Pancreas (tissue), 10 donors: ENCODE measurements at regions not wholly inside any gene's neighbourhood (a gene's known extent, or its start where the extent isn't known, plus 50 kb on each side); places are given as distances from the start of the nearest gene placed in this dataset.

Experiments used
- ATAC-seq, 4 donors: fragments of 200-7000 bp; cut with Tn5 transposase; one replicate each; pipeline versions ENCODE4 v1.8.0 to v1.9.1; 2020; ENCODE audit warnings: mild to moderate bottlenecking in 4 of 4, moderate library complexity in 4 of 4
- DNase-seq, 6 donors: peaks; one replicate each; pipeline ENCODE4 v3.0.0-alpha.2; 2020
- FAIRE-seq: peaks from 2 replicates; lab custom pipeline; 2012; peaks lifted over from hg19 to GRCh38; lab: Jason Lieb, UNC
- H3K27ac ChIP-seq, 4 donors: fragments of 200-600 bp; sonication (generic); 1 replicate in 3 of 4; 2 replicates in 1 of 4; pipeline versions ENCODE4 v1.5.0 to v1.8.0; 2020
- H3K27me3 ChIP-seq, 4 donors: fragments of 200-600 bp; one replicate each; pipeline ENCODE4 v1.8.0; 2021
- H3K36me3 ChIP-seq, 3 donors: fragments of 200-600 bp; sonication (generic) in 1 of 3; one replicate each; pipeline versions ENCODE4 v1.5.0 to v1.8.0; 2020 to 2021
- H3K4me1 ChIP-seq, 3 donors: fragments of 200-600 bp; one replicate each; pipeline ENCODE4 v1.8.0; 2021
- H3K4me3 ChIP-seq, 4 donors: fragments of 200-600 bp; sonication (generic) in 2 of 4; one replicate each; pipeline versions ENCODE4 v1.5.0 to v1.8.0; 2020 to 2021
- H3K9me3 ChIP-seq, 4 donors: fragments of 200-600 bp; one replicate each; pipeline ENCODE4 v1.8.0; 2021
- CTCF ChIP-seq, 4 donors: fragments of 200-600 bp; sonication (generic) in 3 of 4; IDR thresholded peaks; one replicate each; pipeline versions ENCODE4 v1.5.0 to v1.8.0; 2021; ENCODE audit warnings: antibody characterized with exemption in 4 of 4
- WGBS, 2 donors: extraction: QIAGEN DNeasy Blood & Tissue Kit; methylation state at CpG; one replicate each; pipeline ENCODE4 v1.1.7; 2013; 5-methylcytosine and 5-hydroxymethylcytosine counted together
- intact Hi-C, 3 donors: fragments of 100-400 bp; cut with DNase I; formaldehyde crosslinking; loops; one replicate each; pipeline versions ENCODE4 v1.11.1 to v1.14.2; 2022
- donor health status: healthy with polysubstance abuse.
- donor health status: DM: no; HTN: no; CAD: no; lungs with moderate emphysema.
- donor health status: DM: no; HTN: no; CAD: no.
- donor health status: control.
- donor health status: control.
- donor health status: Bipolar disorder and iron deficiency.
- donor health status: DM: yes; HTN: yes; CAD: no.
- donor health status: DM: no; HTN: no; CAD: no.
- donor health status: DM: no; HTN: no; CAD: no.
- donor health status: DM: yes; HTN: yes; CAD: no.

- WGBS, 2 donors: 56% methylated on average over 8 of the region's 8 CpGs
- intact Hi-C loops: no loop called here
- TF ChIP-seq CTCF (IDR thresholded peaks at IDR 0.05): no peak
- ATAC-seq (no peak), FAIRE-seq (no peak), DNase-seq (no peak)
- no peaks in the 10 kb centered on the region for H3K9me3 ChIP-seq
- H3K4me3 ChIP-seq: no peak overlapping the region
- H3K36me3 ChIP-seq: no peaks in the 10 kb centered on the region
- H3K4me1 ChIP-seq: no peaks in the 10 kb centered on the region
- H3K27ac ChIP-seq: no peak overlapping the region
- H3K27me3 ChIP-seq: no peaks in the 10 kb centered on the region
Measured at GRCh38 chr2:118477111-118477862, 370.2 kb downstream of the EN1 start.

- intact Hi-C loops: no loop called here
- DNase-seq (no peak), ATAC-seq (no peak), FAIRE-seq (no peak)
- Histone ChIP-seq H3K27me3 (no peaks in the 10 kb centered on the region), H3K4me3 (no peak overlapping the region), H3K4me1 (no peaks in the 10 kb centered on the region), H3K9me3 (no peaks in the 10 kb centered on the region), H3K36me3 (no peaks in the 10 kb centered on the region), H3K27ac (no peak overlapping the region)
- no peak for TF ChIP-seq CTCF (IDR thresholded peaks at IDR 0.05)
- WGBS, 2 donors: 87 to 88% methylated on average over 9 of the region's 9 CpGs
Measured at GRCh38 chr2:118475622-118476205, 371.7 kb downstream of the EN1 start.

- FAIRE-seq: no peak
- no peaks in the 10 kb centered on the region for H3K36me3 ChIP-seq
- no peaks in the 10 kb centered on the region for H3K4me1 ChIP-seq
- ATAC-seq: no peak
- no peak overlapping the region for H3K27ac ChIP-seq
- no peak for DNase-seq
- intact Hi-C loops: no loop called here
- 71 to 73% methylated on average over 3 of the region's 3 CpGs for WGBS, 2 donors
- TF ChIP-seq CTCF (IDR thresholded peaks at IDR 0.05): no peak
- H3K27me3 ChIP-seq: peaks cover 0 to under 1% (median 0%) of the 10 kb centered on the region in 4 donors
- no peak overlapping the region for H3K4me3 ChIP-seq
- no peaks in the 10 kb centered on the region for H3K9me3 ChIP-seq
Measured at GRCh38 chr2:118474541-118474920, 372.9 kb downstream of the EN1 start.

GRCh38 chr2:118473846-118474540, 373.5 kb downstream of the EN1 start:
- no peak for ATAC-seq
- no peaks in the 10 kb centered on the region for H3K9me3 ChIP-seq
- H3K4me3 ChIP-seq: no peak overlapping the region
- intact Hi-C loops: no loop called here
- DNase-seq: no peak
- H3K4me1 ChIP-seq: no peaks in the 10 kb centered on the region
- no peaks in the 10 kb centered on the region for H3K36me3 ChIP-seq
- no peak for FAIRE-seq
- 50 to 58% methylated on average over 8 of the region's 8 CpGs for WGBS, 2 donors
- TF ChIP-seq CTCF (IDR thresholded peaks at IDR 0.05): no peak
- peaks cover 0 to 6% (median 0%) of the 10 kb centered on the region in 4 donors for H3K27me3 ChIP-seq
- H3K27ac ChIP-seq: no peak overlapping the region
